OCI-LY1 (cell line): ENCODE measurements at regions not wholly inside any gene's neighbourhood (a gene's known extent, or its start where the extent isn't known, plus 50 kb on each side); places are given as distances from the start of the nearest gene placed in this dataset.

Source experiments
- H2AFZ ChIP-seq: fragments of 200-600 bp; sonication (generic), shearing (Covaris generic); 2 replicates; pipeline ENCODE4 v1.6.0; 2014; ENCODE audit warnings: antibody characterized with exemption, mild to moderate bottlenecking, low read length
- H3F3A ChIP-seq: fragments of 200-600 bp; sonication (generic), shearing (Covaris generic); 2 replicates; pipeline ENCODE4 v1.6.0; 2014; ENCODE audit warnings: mild to moderate bottlenecking, antibody characterized with exemption, low read length, moderate library complexity; ENCODE audit not compliant: insufficient read depth
- H3K27ac ChIP-seq: fragments of 200-600 bp; sonication (generic); 2 replicates; pipeline ENCODE4 v1.5.1; 2014; ENCODE audit warnings: low read length, mixed run types, mild to moderate bottlenecking, low read depth; ENCODE audit not compliant: poor library complexity, severe bottlenecking
- H3K27me3 ChIP-seq: fragments of 200-600 bp; sonication (generic); 2 replicates; pipeline ENCODE4 v1.6.0; 2014; ENCODE audit warnings: antibody characterized with exemption, mild to moderate bottlenecking, low read length, moderate library complexity; ENCODE audit not compliant: insufficient read depth
- H3K36me3 ChIP-seq: fragments of 200-600 bp; sonication (generic); 2 replicates; pipeline ENCODE4 v1.6.1; 2014; ENCODE audit warnings: mild to moderate bottlenecking, antibody characterized with exemption, low read length, moderate library complexity, mixed read lengths; ENCODE audit not compliant: insufficient read depth
- H3K4me1 ChIP-seq: fragments of 200-600 bp; sonication (generic); 2 replicates; pipeline ENCODE4 v1.5.1; 2014; ENCODE audit warnings: mild to moderate bottlenecking, low read length, moderate library complexity; ENCODE audit not compliant: insufficient read depth, severe bottlenecking
- H3K4me2 ChIP-seq: fragments of 200-600 bp; sonication (generic), shearing (Covaris generic); 2 replicates; pipeline ENCODE4 v1.6.1; 2014; ENCODE audit warnings: low read length
- H3K4me3 ChIP-seq: fragments of 200-600 bp; sonication (generic); 2 replicates; pipeline ENCODE4 v1.5.1; 2014; ENCODE audit warnings: low read length, low read depth, mild to moderate bottlenecking, mixed read lengths; ENCODE audit not compliant: poor library complexity, severe bottlenecking
- H3K79me2 ChIP-seq: fragments of 200-600 bp; shearing (Covaris generic); 2 replicates; pipeline ENCODE4 v1.6.1; 2016; ENCODE audit warnings: mixed run types, low read length, mixed read lengths; ENCODE audit not compliant: insufficient read depth
- H3K9ac ChIP-seq: fragments of 200-600 bp; sonication (generic), shearing (Covaris generic); 2 replicates; pipeline ENCODE4 v1.6.1; 2014; ENCODE audit warnings: mild to moderate bottlenecking, low read length, mixed read lengths
- H3K9me2 ChIP-seq: fragments of 200-600 bp; sonication (generic), shearing (Covaris generic); 2 replicates; pipeline ENCODE4 v1.6.1; 2014; ENCODE audit warnings: low read depth, mild to moderate bottlenecking, low read length, mixed read lengths
- H3K9me3 ChIP-seq: fragments of 200-600 bp; shearing (Covaris generic); 2 replicates; pipeline ENCODE4 v1.6.1; 2014; ENCODE audit warnings: low read length, mixed read lengths
- H4K20me1 ChIP-seq: fragments of 200-600 bp; sonication (generic), shearing (Covaris generic); 2 replicates; pipeline ENCODE4 v1.6.0; 2016; ENCODE audit warnings: mild to moderate bottlenecking, low read length; ENCODE audit not compliant: insufficient read depth
- CTCF ChIP-seq: fragments of 200-600 bp; sonication (generic), shearing (Covaris generic); IDR thresholded peaks from 2 replicates; pipeline ENCODE4 v1.5.1; 2017; ENCODE audit warnings: mild to moderate bottlenecking, antibody characterized with exemption, low read length, moderate library complexity, mixed read lengths
- EZH2 ChIP-seq: fragments of 200-600 bp; sonication (generic), shearing (Covaris generic); IDR thresholded peaks from 2 replicates; pipeline ENCODE4 v1.8.0; 2017; ENCODE audit warnings: borderline replicate concordance, mixed run types, mild to moderate bottlenecking, antibody characterized with exemption, low read length, moderate library complexity, mixed read lengths

DNA sequence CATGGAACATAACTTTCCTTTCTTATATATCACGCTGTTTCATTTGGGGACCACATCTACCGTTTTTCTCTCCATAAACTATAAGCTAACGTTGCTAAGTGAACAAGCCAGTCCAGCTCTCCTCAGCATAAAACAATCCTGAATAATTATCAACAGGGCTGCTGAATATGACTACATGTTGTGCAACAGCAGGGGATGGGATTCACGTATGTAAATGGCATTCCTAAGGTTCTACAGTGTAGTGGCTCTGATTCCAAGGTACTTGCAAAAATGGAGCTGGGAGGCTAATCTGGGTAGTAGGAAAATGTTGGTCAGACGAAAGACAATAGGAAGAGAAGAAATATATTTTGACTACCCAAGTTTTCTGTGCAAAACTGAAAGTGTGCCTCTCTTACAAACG, 262.8 kb downstream of the RWDD3 start:
- no peak overlapping the region for H3K4me2 ChIP-seq

GRCh38 chr1:95497566-95497965, 263.6 kb downstream of the RWDD3 start:
- Histone ChIP-seq H3K36me3 (no peaks in the 10 kb centered on the region), H3K4me2 (no peak overlapping the region), H3K4me3 (no peak overlapping the region), H2AFZ (no peak overlapping the region), H3K79me2 (no peaks in the 10 kb centered on the region), H3K27ac (no peak overlapping the region), H3K9me2 (no peaks in the 10 kb centered on the region), H4K20me1 (no peaks in the 10 kb centered on the region), H3K9ac (no peak overlapping the region), H3F3A (no peaks in the 10 kb centered on the region), H3K9me3 (no peaks in the 10 kb centered on the region), H3K27me3 (no peaks in the 10 kb centered on the region), H3K4me1 (no peaks in the 10 kb centered on the region)
- TF ChIP-seq EZH2 = no peak
- no peak for TF ChIP-seq CTCF

More for the DNA sequence above, 262.8 kb downstream of the RWDD3 start:
- H3K27me3 ChIP-seq = no peaks in the 10 kb centered on the region
- H3K27ac ChIP-seq = no peak overlapping the region
- no peaks in the 10 kb centered on the region for H3K9me3 ChIP-seq
- no peaks in the 10 kb centered on the region for H3K79me2 ChIP-seq
- no peaks in the 10 kb centered on the region for H3K9me2 ChIP-seq
- no peaks in the 10 kb centered on the region for H4K20me1 ChIP-seq
- H3K36me3 ChIP-seq = no peaks in the 10 kb centered on the region
- no peak for TF ChIP-seq EZH2
- TF ChIP-seq CTCF = no peak
- no peak overlapping the region for H2AFZ ChIP-seq
- H3K9ac ChIP-seq = no peak overlapping the region
- no peaks in the 10 kb centered on the region for H3K4me1 ChIP-seq
- H3F3A ChIP-seq = no peaks in the 10 kb centered on the region
- H3K4me3 ChIP-seq = no peak overlapping the region

GRCh38 chr1:95503278-95504030, 269.4 kb downstream of the RWDD3 start:
- Histone ChIP-seq H3K9me3 (no peaks in the 10 kb centered on the region), H3K36me3 (no peaks in the 10 kb centered on the region), H3K27me3 (no peaks in the 10 kb centered on the region), H2AFZ (no peak overlapping the region), H3F3A (no peaks in the 10 kb centered on the region), H3K27ac (no peak overlapping the region), H3K4me3 (no peak overlapping the region), H3K79me2 (no peaks in the 10 kb centered on the region), H4K20me1 (no peaks in the 10 kb centered on the region), H3K9me2 (no peaks in the 10 kb centered on the region), H3K9ac (no peak overlapping the region), H3K4me2 (no peak overlapping the region), H3K4me1 (no peaks in the 10 kb centered on the region)
- no peak for TF ChIP-seq CTCF
- no peak for TF ChIP-seq EZH2
